B cell (primary cell): ENCODE measurements at regions not wholly inside any gene's neighbourhood (a gene's known extent, or its start where the extent isn't known, plus 50 kb on each side); places are given as distances from the start of the nearest gene placed in this dataset.

Experiments used
- ATAC-seq: fragments of 200-7000 bp; cut with Tn5 transposase; one replicate; pipeline ENCODE4 v1.10.0; 2021; ENCODE audit warnings: low read depth, mild to moderate bottlenecking, moderate number of reproducible peaks, moderate library complexity
- CTCF ChIA-PET: fragments of 350-600 bp; sonication (Branson Sonifier 250); formaldehyde crosslinking; loops from one replicate; lab custom pipeline; 2021; ENCODE audit warnings: antibody characterized with exemption, inconsistent platforms; lab: Charles Lee
- POLR2A ChIA-PET: fragments of 350-600 bp; sonication (Branson Sonifier 250); formaldehyde crosslinking; loops from one replicate; lab custom pipeline; 2021; ENCODE audit warnings: antibody characterized with exemption; lab: Charles Lee
- DNase-seq: peaks from one replicate; pipeline ENCODE4 v3.0.0; 2013
- H2AFZ ChIP-seq: 2 replicates; pipeline ENCODE4 v1.6.1; 2012; ENCODE audit warnings: mild to moderate bottlenecking, low read depth, low read length; ENCODE audit not compliant: insufficient read depth, poor library complexity, severe bottlenecking
- H3K27ac ChIP-seq, 2 donors: 1 replicate in 1 of 2; 2 replicates in 1 of 2; pipeline ENCODE4 v1.5.1; 2012 to 2013; ENCODE audit warnings: low read length in 2 of 2, mild to moderate bottlenecking in 2 of 2, moderate library complexity in 1 of 2
- H3K27me3 ChIP-seq, 4 experiments: fragments of 200-600 bp in 1 of 4; sonication (generic) in 1 of 4; replicated peaks in 1 of 4; 1 replicate in 2 of 4; 2 replicates in 2 of 4; pipeline versions ENCODE4 v1.6.1 to v1.7.0; 2013 to 2016; ENCODE audit warnings: low read length in 3 of 4, mild to moderate bottlenecking in 2 of 4, mixed read lengths in 1 of 4, moderate library complexity in 1 of 4; ENCODE audit not compliant: insufficient read depth in 4 of 4, control insufficient read depth in 3 of 4; ENCODE audit errors: control extremely low read depth in 1 of 4
- H3K36me3 ChIP-seq, 2 experiments: replicated peaks in 1 of 2; 1 replicate in 1 of 2; 2 replicates in 1 of 2; pipeline versions ENCODE4 v1.6.1 to v1.7.1; 2013; ENCODE audit warnings: low read length in 1 of 2; ENCODE audit not compliant: insufficient read depth in 2 of 2, control insufficient read depth in 1 of 2; ENCODE audit errors: control extremely low read depth in 1 of 2, extremely low read depth in 1 of 2
- H3K4me1 ChIP-seq, 2 donors: fragments of 200-600 bp in 1 of 2; sonication (generic) in 1 of 2; 1 replicate in 1 of 2; 2 replicates in 1 of 2; pipeline versions ENCODE4 v1.5.1 to v1.6.1; 2013 to 2017; ENCODE audit warnings: low read length in 2 of 2; ENCODE audit not compliant: control insufficient read depth in 2 of 2, insufficient read depth in 2 of 2
- H3K4me2 ChIP-seq: replicated peaks from 2 replicates; pipeline ENCODE3; 2012; ENCODE audit warnings: mild to moderate bottlenecking, low read depth, low read length; ENCODE audit not compliant: poor library complexity, severe bottlenecking
- H3K4me3 ChIP-seq, 5 experiments: fragments of 200-600 bp in 1 of 5; sonication (generic) in 1 of 5; 1 replicate in 3 of 5; 2 replicates in 2 of 5; pipeline versions ENCODE4 v1.5.1 to v1.7.0; 2011 to 2016; ENCODE audit warnings: low read length in 4 of 5, mild to moderate bottlenecking in 4 of 5, low read depth in 2 of 5, control low read depth in 1 of 5, moderate library complexity in 1 of 5; ENCODE audit not compliant: insufficient read depth in 1 of 5; ENCODE audit errors: control extremely low read depth in 1 of 5, extremely low read depth in 1 of 5
- H3K79me2 ChIP-seq: fragments of 200-600 bp; sonication (generic); one replicate; pipeline ENCODE4 v1.6.0; 2016; ENCODE audit warnings: low read length; ENCODE audit not compliant: control insufficient read depth, insufficient read depth
- H3K9ac ChIP-seq: fragments of 200-600 bp; sonication (generic); 2 replicates; pipeline ENCODE4 v1.6.1; 2017; ENCODE audit warnings: mild to moderate bottlenecking, low read length, moderate library complexity
- H3K9me3 ChIP-seq, 3 donors: one replicate each; pipeline versions ENCODE4 v1.6.1 to v1.7.1; 2013; ENCODE audit warnings: low read length in 2 of 3; ENCODE audit not compliant: control insufficient read depth in 2 of 3, insufficient read depth in 1 of 3; ENCODE audit errors: control extremely low read depth in 1 of 3
- H4K20me1 ChIP-seq: 2 replicates; pipeline ENCODE4 v1.6.0; 2012; ENCODE audit warnings: mild to moderate bottlenecking, low read length; ENCODE audit not compliant: insufficient read depth, control insufficient read depth, poor library complexity, severe bottlenecking
- H3K27ac Mint-ChIP-seq: one replicate; pipeline ENCODE4 v1.8.0; 2021; ENCODE audit warnings: mixed read lengths
- H3K27me3 Mint-ChIP-seq: one replicate; pipeline ENCODE4 v1.8.0; 2021; ENCODE audit warnings: mixed read lengths
- H3K4me1 Mint-ChIP-seq: one replicate; pipeline ENCODE4 v1.8.0; 2021; ENCODE audit warnings: mixed read lengths
- H3K4me3 Mint-ChIP-seq: one replicate; pipeline ENCODE4 v1.8.0; 2021; ENCODE audit warnings: mixed read lengths
- H3K9me3 Mint-ChIP-seq: one replicate; pipeline ENCODE4 v1.8.0; 2022; ENCODE audit warnings: mixed read lengths; ENCODE audit not compliant: insufficient read depth
- CTCF ChIP-seq: fragments of 200-600 bp; IDR thresholded peaks from one replicate; pipeline ENCODE4 v1.8.0; 2022; ENCODE audit warnings: antibody characterized with exemption, mild to moderate bottlenecking
- EZH2 ChIP-seq: IDR thresholded peaks from 2 replicates; pipeline ENCODE4 v1.6.1; 2012; ENCODE audit warnings: borderline replicate concordance, low read depth, mild to moderate bottlenecking, moderate library complexity, low read length; ENCODE audit not compliant: insufficient read depth, poor library complexity, severe bottlenecking
- WGBS: methylation state at CpG from one replicate; pipeline ENCODE4 v1.1.5; 2013; ENCODE audit warnings: missing lambda C conversion rate; ENCODE audit not compliant: insufficient coverage; 5-methylcytosine and 5-hydroxymethylcytosine counted together
- intact Hi-C: fragments of 100-400 bp; cut with micrococcal nuclease; formaldehyde crosslinking; loops from one replicate; pipeline ENCODE4 v1.10.0; 2022

GRCh38 chr13:68509734-68510621 lies 1279.8 kb upstream of the PCDH9 start:
- DNase-seq, result peak; percentile 33
- Histone ChIP-seq H3K4me1 (no peaks in the 10 kb centered on the region), H3K27me3 (no peaks in the 10 kb centered on the region), H3K9me3 (peaks cover 0 to 5% (median 2%) of the 10 kb centered on the region in 3 donors), H3K79me2 (no peaks in the 10 kb centered on the region), H3K9ac (no peak overlapping the region), H3K27ac (no peak overlapping the region), H3K36me3 (no peaks in the 10 kb centered on the region), H3K4me2 (peak overlapping the region; percentile 0), H4K20me1 (no peaks in the 10 kb centered on the region), H2AFZ (no peak overlapping the region), H3K4me3 (peak overlapping the region in 1 of 5 experiments; percentile 17)
- peak overlapping the region; percentile 62 for H3K4me3 Mint-ChIP-seq
- intact Hi-C loops, result no loop called here
- peaks cover 10% of the 10 kb centered on the region for H3K4me1 Mint-ChIP-seq
- H3K27ac Mint-ChIP-seq, result peak overlapping the region; percentile 63
- peaks cover 7% of the 10 kb centered on the region for H3K9me3 Mint-ChIP-seq
- peak; percentile 75 for ATAC-seq
- 86% methylated on average over 1 of the region's 4 CpGs for WGBS
- no peaks in the 10 kb centered on the region for H3K27me3 Mint-ChIP-seq
- TF ChIP-seq EZH2 (no peak), CTCF (no peak)
- CTCF ChIA-PET, result no interaction called here
- POLR2A ChIA-PET, result no interaction called here

- H3K4me1 Mint-ChIP-seq, result peaks cover 10% of the 10 kb centered on the region
- H3K27ac ChIP-seq, result no peak overlapping the region
- H3K27ac Mint-ChIP-seq, result no peak overlapping the region
- TF ChIP-seq CTCF (no peak), EZH2 (no peak)
- no peak overlapping the region for H3K4me2 ChIP-seq
- H4K20me1 ChIP-seq, result no peaks in the 10 kb centered on the region
- H2AFZ ChIP-seq, result no peak overlapping the region
- peaks cover 7% of the 10 kb centered on the region for H3K9me3 Mint-ChIP-seq
- no peaks in the 10 kb centered on the region for H3K79me2 ChIP-seq
- intact Hi-C loops, result no loop called here
- H3K27me3 ChIP-seq, result no peaks in the 10 kb centered on the region
- 65% methylated on average over 3 of the region's 8 CpGs for WGBS
- no peak overlapping the region for H3K9ac ChIP-seq
- H3K27me3 Mint-ChIP-seq, result no peaks in the 10 kb centered on the region
- no peak for DNase-seq
- no peak overlapping the region for H3K4me3 Mint-ChIP-seq
- H3K4me1 ChIP-seq, result no peaks in the 10 kb centered on the region
- no peak overlapping the region for H3K4me3 ChIP-seq
- peaks cover 0 to 5% (median 2%) of the 10 kb centered on the region in 3 donors for H3K9me3 ChIP-seq
- ChIA-PET POLR2A (no interaction called here), CTCF (no interaction called here)
- ATAC-seq, result no peak
- H3K36me3 ChIP-seq, result no peaks in the 10 kb centered on the region
These were observed 1276.9 kb upstream of the PCDH9 start for GRCh38 chr13:68506888-68507551.
